HCT116 (cell line): ENCODE measurements at regions not wholly inside any gene's neighbourhood (a gene's known extent, or its start where the extent isn't known, plus 50 kb on each side); places are given as distances from the start of the nearest gene placed in this dataset.

Source experiments
- POLR2AphosphoS5 ChIP-seq: IDR thresholded peaks from 2 replicates; pipeline ENCODE4 v1.6.1; 2011; ENCODE audit warnings: mild to moderate bottlenecking, low read depth, low read length, moderate library complexity
- SRF ChIP-seq: IDR thresholded peaks from 2 replicates; pipeline ENCODE4 v1.6.1; 2012; ENCODE audit warnings: low read depth
- TF ChIP-seq, protein P1 (sequence below), 3 experiments: fragments of 200-600 bp in 1 of 3; sonication (generic) in 1 of 3; IDR thresholded peaks in 2 of 3; conservative IDR thresholded peaks in 1 of 3; 2 replicates each; pipeline ENCODE4 v1.5.1; 2012 to 2017; ENCODE audit warnings: low read depth in 2 of 3, low read length in 2 of 3, antibody characterized with exemption in 1 of 3, borderline replicate concordance in 1 of 3, control low read depth in 1 of 3, mild to moderate bottlenecking in 1 of 3, mixed read lengths in 1 of 3, mixed run types in 1 of 3, moderate library complexity in 1 of 3; ENCODE audit not compliant: insufficient read depth in 1 of 3

DNA sequence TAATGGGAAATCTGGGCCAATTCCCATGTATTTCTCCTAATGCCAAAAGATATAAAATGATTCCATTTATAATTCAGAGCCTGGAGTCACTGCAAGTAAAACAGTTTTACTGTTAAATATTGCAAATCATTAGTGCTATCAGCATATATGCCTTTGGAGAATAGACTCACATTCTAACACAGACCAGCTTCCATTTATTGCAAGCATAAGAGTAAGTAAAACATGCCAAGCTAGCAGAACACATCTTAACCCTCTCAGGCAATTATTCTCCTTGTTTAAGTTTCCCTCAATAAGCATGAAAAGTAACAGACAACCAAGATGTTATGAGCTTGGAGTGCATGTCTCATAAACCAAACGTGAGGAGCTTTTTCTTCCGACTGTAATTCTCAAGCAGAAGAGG, 173.9 kb upstream of the GRIP1 start:
- no peak for TF ChIP-seq POLR2AphosphoS5
- TF ChIP-seq, protein P1, sequence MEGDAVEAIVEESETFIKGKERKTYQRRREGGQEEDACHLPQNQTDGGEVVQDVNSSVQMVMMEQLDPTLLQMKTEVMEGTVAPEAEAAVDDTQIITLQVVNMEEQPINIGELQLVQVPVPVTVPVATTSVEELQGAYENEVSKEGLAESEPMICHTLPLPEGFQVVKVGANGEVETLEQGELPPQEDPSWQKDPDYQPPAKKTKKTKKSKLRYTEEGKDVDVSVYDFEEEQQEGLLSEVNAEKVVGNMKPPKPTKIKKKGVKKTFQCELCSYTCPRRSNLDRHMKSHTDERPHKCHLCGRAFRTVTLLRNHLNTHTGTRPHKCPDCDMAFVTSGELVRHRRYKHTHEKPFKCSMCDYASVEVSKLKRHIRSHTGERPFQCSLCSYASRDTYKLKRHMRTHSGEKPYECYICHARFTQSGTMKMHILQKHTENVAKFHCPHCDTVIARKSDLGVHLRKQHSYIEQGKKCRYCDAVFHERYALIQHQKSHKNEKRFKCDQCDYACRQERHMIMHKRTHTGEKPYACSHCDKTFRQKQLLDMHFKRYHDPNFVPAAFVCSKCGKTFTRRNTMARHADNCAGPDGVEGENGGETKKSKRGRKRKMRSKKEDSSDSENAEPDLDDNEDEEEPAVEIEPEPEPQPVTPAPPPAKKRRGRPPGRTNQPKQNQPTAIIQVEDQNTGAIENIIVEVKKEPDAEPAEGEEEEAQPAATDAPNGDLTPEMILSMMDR (IDR thresholded peaks at IDR 0.05 in 2 of 3, conservative IDR thresholded peaks at IDR 0.05 in 1 of 3; ENCODE audit: borderline replicate concordance in 1 of 3, insufficient read depth in 1 of 3, low read depth in 2 of 3, low read length in 2 of 3): no peak
- TF ChIP-seq SRF: no peak
